ENCODE measurements at regions not wholly inside any gene's neighbourhood (a gene's known extent, or its start where the extent isn't known, plus 50 kb on each side); places are given as distances from the start of the nearest gene placed in this dataset.
"Not testable (repeated sequence)": the region's sequence is repeated elsewhere in the genome, so short reads cannot be mapped to it uniquely, and the experiment has no call there.

- Histone ChIP-seq H3K4me3 (ENCODE audit: low read depth in 1 of 3, low read length in 3 of 3) (no peak overlapping the region), H3K27ac (ENCODE audit: low read depth in 1 of 3, low read length in 2 of 3) (no peak overlapping the region), H3K27me3 (ENCODE audit: control insufficient read depth in 3 of 3, insufficient read depth in 3 of 3, low read length in 3 of 3) (no peaks in the 10 kb centered on the region), H3K36me3 (ENCODE audit: control insufficient read depth in 3 of 3, insufficient read depth in 2 of 3, low read depth in 1 of 3, low read length in 3 of 3) (no peaks in the 10 kb centered on the region), H3K4me1 (ENCODE audit: control insufficient read depth in 3 of 3, insufficient read depth in 2 of 3, low read depth in 1 of 3, low read length in 2 of 3) (no peaks in the 10 kb centered on the region), H3K9me3 (ENCODE audit: control insufficient read depth in 2 of 2, insufficient read depth in 1 of 2, low read depth in 1 of 2, low read length in 1 of 2) (no peaks in the 10 kb centered on the region)
- FAIRE-seq (no peak), DNase-seq (no peak)
- WGBS, 3 donors, result 72 to 81% (median 77%) methylated on average over 7 of the region's 7 CpGs
Measured at GRCh38 chr5:43851741-43852140, 248.8 kb downstream of the NNT start.

GRCh38 chr5:43840424-43841125 is 237.6 kb downstream of the NNT start:
- H3K4me1 ChIP-seq (ENCODE audit: control insufficient read depth in 3 of 3, insufficient read depth in 2 of 3, low read depth in 1 of 3, low read length in 2 of 3), result no peaks in the 10 kb centered on the region
- DNase-seq, result no peak
- 61 to 88% (median 79%) methylated on average over 4 of the region's 4 CpGs for WGBS, 3 donors
- no peak overlapping the region for H3K4me3 ChIP-seq (ENCODE audit: low read depth in 1 of 3, low read length in 3 of 3)
- no peaks in the 10 kb centered on the region for H3K9me3 ChIP-seq (ENCODE audit: control insufficient read depth in 2 of 2, insufficient read depth in 1 of 2, low read depth in 1 of 2, low read length in 1 of 2)
- FAIRE-seq, result no peak
- no peaks in the 10 kb centered on the region for H3K27me3 ChIP-seq (ENCODE audit: control insufficient read depth in 3 of 3, insufficient read depth in 3 of 3, low read length in 3 of 3)
- H3K36me3 ChIP-seq (ENCODE audit: control insufficient read depth in 3 of 3, insufficient read depth in 2 of 3, low read depth in 1 of 3, low read length in 3 of 3), result no peaks in the 10 kb centered on the region
- H3K27ac ChIP-seq (ENCODE audit: low read depth in 1 of 3, low read length in 2 of 3), result no peak overlapping the region

- Histone ChIP-seq H3K4me1 (ENCODE audit: control insufficient read depth in 3 of 3, insufficient read depth in 2 of 3, low read depth in 1 of 3, low read length in 2 of 3) (no peaks in the 10 kb centered on the region), H3K9me3 (ENCODE audit: control insufficient read depth in 2 of 2, insufficient read depth in 1 of 2, low read depth in 1 of 2, low read length in 1 of 2) (no peaks in the 10 kb centered on the region), H3K4me3 (ENCODE audit: low read depth in 1 of 3, low read length in 3 of 3) (no peak overlapping the region), H3K27ac (ENCODE audit: low read depth in 1 of 3, low read length in 2 of 3) (no peak overlapping the region), H3K27me3 (ENCODE audit: control insufficient read depth in 3 of 3, insufficient read depth in 3 of 3, low read length in 3 of 3) (no peaks in the 10 kb centered on the region), H3K36me3 (ENCODE audit: control insufficient read depth in 3 of 3, insufficient read depth in 2 of 3, low read depth in 1 of 3, low read length in 3 of 3) (no peaks in the 10 kb centered on the region)
- no peak for DNase-seq
- FAIRE-seq, result no peak
Measured at GRCh38 chr5:43839218-43839617, 236.2 kb downstream of the NNT start.

- FAIRE-seq (no peak), DNase-seq (no peak)
- no peak overlapping the region for H3K4me3 ChIP-seq (ENCODE audit: low read depth in 1 of 3, low read length in 3 of 3)
- H3K27me3 ChIP-seq (ENCODE audit: control insufficient read depth in 3 of 3, insufficient read depth in 3 of 3, low read length in 3 of 3), result no peaks in the 10 kb centered on the region
- H3K9me3 ChIP-seq (ENCODE audit: control insufficient read depth in 2 of 2, insufficient read depth in 1 of 2, low read depth in 1 of 2, low read length in 1 of 2), result no peaks in the 10 kb centered on the region
- no peaks in the 10 kb centered on the region for H3K4me1 ChIP-seq (ENCODE audit: control insufficient read depth in 3 of 3, insufficient read depth in 2 of 3, low read depth in 1 of 3, low read length in 2 of 3)
- WGBS, 3 donors, result 87 to 90% (median 90%) methylated on average over 1 of the region's 1 CpG
- H3K36me3 ChIP-seq (ENCODE audit: control insufficient read depth in 3 of 3, insufficient read depth in 2 of 3, low read depth in 1 of 3, low read length in 3 of 3), result no peaks in the 10 kb centered on the region
- no peak overlapping the region for H3K27ac ChIP-seq (ENCODE audit: low read depth in 1 of 3, low read length in 2 of 3)
Measured at GRCh38 chr5:43837996-43838395, 235.0 kb downstream of the NNT start.

GRCh38 chr5:43837091-43837490 is 234.1 kb downstream of the NNT start:
- whole genome bisulfite sequencing, 3 donors, result 57 to 75% (median 63%) methylated on average over 2 of the region's 2 CpGs
- Histone ChIP-seq H3K4me3 (ENCODE audit: low read depth in 1 of 3, low read length in 3 of 3) (no peak overlapping the region), H3K27ac (ENCODE audit: low read depth in 1 of 3, low read length in 2 of 3) (no peak overlapping the region), H3K4me1 (ENCODE audit: control insufficient read depth in 3 of 3, insufficient read depth in 2 of 3, low read depth in 1 of 3, low read length in 2 of 3) (no peaks in the 10 kb centered on the region), H3K27me3 (ENCODE audit: control insufficient read depth in 3 of 3, insufficient read depth in 3 of 3, low read length in 3 of 3) (no peaks in the 10 kb centered on the region), H3K9me3 (ENCODE audit: control insufficient read depth in 2 of 2, insufficient read depth in 1 of 2, low read depth in 1 of 2, low read length in 1 of 2) (no peaks in the 10 kb centered on the region), H3K36me3 (ENCODE audit: control insufficient read depth in 3 of 3, insufficient read depth in 2 of 3, low read depth in 1 of 3, low read length in 3 of 3) (no peaks in the 10 kb centered on the region)
- FAIRE-seq, result no peak
- DNase-seq, result no peak

GRCh38 chr5:43833961-43834360 is 231.0 kb downstream of the NNT start:
- no peaks in the 10 kb centered on the region for H3K4me1 ChIP-seq (ENCODE audit: control insufficient read depth in 3 of 3, insufficient read depth in 2 of 3, low read depth in 1 of 3, low read length in 2 of 3)
- H3K27me3 ChIP-seq (ENCODE audit: control insufficient read depth in 3 of 3, insufficient read depth in 3 of 3, low read length in 3 of 3), result no peaks in the 10 kb centered on the region
- H3K9me3 ChIP-seq (ENCODE audit: control insufficient read depth in 2 of 2, insufficient read depth in 1 of 2, low read depth in 1 of 2, low read length in 1 of 2), result no peaks in the 10 kb centered on the region
- no peaks in the 10 kb centered on the region for H3K36me3 ChIP-seq (ENCODE audit: control insufficient read depth in 3 of 3, insufficient read depth in 2 of 3, low read depth in 1 of 3, low read length in 3 of 3)
- no peak overlapping the region for H3K4me3 ChIP-seq (ENCODE audit: low read depth in 1 of 3, low read length in 3 of 3)
- FAIRE-seq, result no peak
- DNase-seq, result no peak
- 59 to 75% (median 68%) methylated on average over 1 of the region's 1 CpG for WGBS, 3 donors
- H3K27ac ChIP-seq (ENCODE audit: low read depth in 1 of 3, low read length in 2 of 3), result no peak overlapping the region

GRCh38 chr5:43824325-43824964 is 221.5 kb downstream of the NNT start:
- H3K27ac ChIP-seq (ENCODE audit: low read depth in 1 of 3, low read length in 2 of 3); H3K4me1 ChIP-seq (ENCODE audit: control insufficient read depth in 3 of 3, insufficient read depth in 2 of 3, low read depth in 1 of 3, low read length in 2 of 3); H3K36me3 ChIP-seq (ENCODE audit: control insufficient read depth in 3 of 3, insufficient read depth in 2 of 3, low read depth in 1 of 3, low read length in 3 of 3); H3K4me3 ChIP-seq (ENCODE audit: low read depth in 1 of 3, low read length in 3 of 3); H3K9me3 ChIP-seq (ENCODE audit: control insufficient read depth in 2 of 2, insufficient read depth in 1 of 2, low read depth in 1 of 2, low read length in 1 of 2); FAIRE-seq; DNase-seq; H3K27me3 ChIP-seq (ENCODE audit: control insufficient read depth in 3 of 3, insufficient read depth in 3 of 3, low read length in 3 of 3): not testable (repeated sequence)
- WGBS, 3 donors, result 94 to 95% (median 94%) methylated on average over 25 to 26 of the region's 26 CpGs

GRCh38 chr5:43818394-43818793 is 215.4 kb downstream of the NNT start:
- H3K9me3 ChIP-seq (ENCODE audit: control insufficient read depth in 2 of 2, insufficient read depth in 1 of 2, low read depth in 1 of 2, low read length in 1 of 2), result peaks cover 5 to 27% of the 10 kb centered on the region in 2 donors
- DNase-seq; FAIRE-seq; H3K4me3 ChIP-seq (ENCODE audit: low read depth in 1 of 3, low read length in 3 of 3); H3K27ac ChIP-seq (ENCODE audit: low read depth in 1 of 3, low read length in 2 of 3); H3K27me3 ChIP-seq (ENCODE audit: control insufficient read depth in 3 of 3, insufficient read depth in 3 of 3, low read length in 3 of 3); H3K36me3 ChIP-seq (ENCODE audit: control insufficient read depth in 3 of 3, insufficient read depth in 2 of 3, low read depth in 1 of 3, low read length in 3 of 3); H3K4me1 ChIP-seq (ENCODE audit: control insufficient read depth in 3 of 3, insufficient read depth in 2 of 3, low read depth in 1 of 3, low read length in 2 of 3): not testable (repeated sequence)
- WGBS, 3 donors, result 67 to 86% (median 71%) methylated on average over 1 of the region's 1 CpG

- no peaks in the 10 kb centered on the region for H3K27me3 ChIP-seq (ENCODE audit: control insufficient read depth in 3 of 3, insufficient read depth in 3 of 3, low read length in 3 of 3)
- H3K36me3 ChIP-seq (ENCODE audit: control insufficient read depth in 3 of 3, insufficient read depth in 2 of 3, low read depth in 1 of 3, low read length in 3 of 3), result no peaks in the 10 kb centered on the region
- DNase-seq (no peak), FAIRE-seq (no peak)
- no peak overlapping the region for H3K27ac ChIP-seq (ENCODE audit: low read depth in 1 of 3, low read length in 2 of 3)
- H3K4me1 ChIP-seq (ENCODE audit: control insufficient read depth in 3 of 3, insufficient read depth in 2 of 3, low read depth in 1 of 3, low read length in 2 of 3), result no peaks in the 10 kb centered on the region
- H3K9me3 ChIP-seq (ENCODE audit: control insufficient read depth in 2 of 2, insufficient read depth in 1 of 2, low read depth in 1 of 2, low read length in 1 of 2), result peaks cover 5 to 26% of the 10 kb centered on the region in 2 donors
- H3K4me3 ChIP-seq (ENCODE audit: low read depth in 1 of 3, low read length in 3 of 3), result no peak overlapping the region
Measured at GRCh38 chr5:43815497-43815896, 212.5 kb downstream of the NNT start.

Data from small intestine (tissue), 7 donors.